ENCODE measurements at regions not wholly inside any gene's neighbourhood (a gene's known extent, or its start where the extent isn't known, plus 50 kb on each side); places are given as distances from the start of the nearest gene placed in this dataset.

DNA sequence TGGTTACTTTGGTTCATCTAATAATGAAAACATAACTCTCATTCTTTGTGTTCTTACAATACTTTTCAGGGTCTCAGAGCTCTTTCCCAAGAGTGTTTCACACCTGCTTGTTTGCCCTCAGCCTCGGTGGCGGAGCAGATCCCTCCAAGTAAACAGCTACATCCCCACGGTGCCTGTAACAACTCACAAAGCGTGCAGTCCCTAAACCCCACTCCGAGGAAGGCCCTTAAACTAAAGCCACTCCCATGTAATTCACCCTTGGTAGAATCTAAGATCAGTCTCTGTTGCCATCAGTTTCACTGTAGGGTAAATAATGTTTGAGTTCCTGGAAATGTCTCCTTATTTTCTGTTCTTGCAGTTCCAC, 101.1 kb downstream of the TFAP2A start:
- TF ChIP-seq FOXP2 (optimal IDR thresholded peaks at IDR 0.05; ENCODE audit: borderline replicate concordance, extremely low read depth, extremely low read length, insufficient read depth) (no peak), TAF1 (IDR thresholded peaks at IDR 0.05; ENCODE audit: borderline replicate concordance, insufficient read depth, low read length) (no peak), POLR2AphosphoS5 (IDR thresholded peaks at IDR 0.05; ENCODE audit: low read depth, low read length) (no peak), SIN3A (IDR thresholded peaks at IDR 0.05; ENCODE audit: borderline replicate concordance, insufficient read depth, low read length) (no peak)

DNA sequence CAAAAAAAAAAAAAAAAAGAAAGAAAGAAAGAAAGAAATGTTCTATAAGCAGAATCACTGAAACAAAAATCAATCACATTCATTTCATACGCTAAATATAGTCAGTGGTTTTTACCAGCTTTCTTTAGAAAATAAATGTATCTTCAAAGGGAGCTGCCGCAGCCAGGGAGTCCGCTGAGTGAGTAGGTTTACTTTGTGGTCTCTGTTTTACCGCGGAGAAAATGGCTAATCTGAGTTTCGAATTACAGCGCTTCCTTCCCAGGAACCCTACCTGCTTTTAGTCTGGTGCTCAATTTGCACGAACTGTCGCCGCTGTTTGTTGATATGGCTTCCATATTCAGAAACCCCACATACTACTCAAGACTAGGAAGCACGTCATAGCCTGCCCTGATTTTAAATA, 102.4 kb downstream of the TFAP2A start:
- TF ChIP-seq POLR2AphosphoS5 (IDR thresholded peaks at IDR 0.05; ENCODE audit: low read depth, low read length) = no peak

GRCh38 chr6:10310826-10311225, 104.0 kb downstream of the TFAP2A start:
- TF ChIP-seq FOXP2 (optimal IDR thresholded peaks at IDR 0.05; ENCODE audit: borderline replicate concordance, extremely low read depth, extremely low read length, insufficient read depth) = no peak
- no peak for TF ChIP-seq TAF1 (IDR thresholded peaks at IDR 0.05; ENCODE audit: borderline replicate concordance, insufficient read depth, low read length)
- TF ChIP-seq SIN3A (IDR thresholded peaks at IDR 0.05; ENCODE audit: borderline replicate concordance, insufficient read depth, low read length) = no peak
- no peak for TF ChIP-seq POLR2AphosphoS5 (IDR thresholded peaks at IDR 0.05; ENCODE audit: low read depth, low read length)
- TF ChIP-seq, protein P1, sequence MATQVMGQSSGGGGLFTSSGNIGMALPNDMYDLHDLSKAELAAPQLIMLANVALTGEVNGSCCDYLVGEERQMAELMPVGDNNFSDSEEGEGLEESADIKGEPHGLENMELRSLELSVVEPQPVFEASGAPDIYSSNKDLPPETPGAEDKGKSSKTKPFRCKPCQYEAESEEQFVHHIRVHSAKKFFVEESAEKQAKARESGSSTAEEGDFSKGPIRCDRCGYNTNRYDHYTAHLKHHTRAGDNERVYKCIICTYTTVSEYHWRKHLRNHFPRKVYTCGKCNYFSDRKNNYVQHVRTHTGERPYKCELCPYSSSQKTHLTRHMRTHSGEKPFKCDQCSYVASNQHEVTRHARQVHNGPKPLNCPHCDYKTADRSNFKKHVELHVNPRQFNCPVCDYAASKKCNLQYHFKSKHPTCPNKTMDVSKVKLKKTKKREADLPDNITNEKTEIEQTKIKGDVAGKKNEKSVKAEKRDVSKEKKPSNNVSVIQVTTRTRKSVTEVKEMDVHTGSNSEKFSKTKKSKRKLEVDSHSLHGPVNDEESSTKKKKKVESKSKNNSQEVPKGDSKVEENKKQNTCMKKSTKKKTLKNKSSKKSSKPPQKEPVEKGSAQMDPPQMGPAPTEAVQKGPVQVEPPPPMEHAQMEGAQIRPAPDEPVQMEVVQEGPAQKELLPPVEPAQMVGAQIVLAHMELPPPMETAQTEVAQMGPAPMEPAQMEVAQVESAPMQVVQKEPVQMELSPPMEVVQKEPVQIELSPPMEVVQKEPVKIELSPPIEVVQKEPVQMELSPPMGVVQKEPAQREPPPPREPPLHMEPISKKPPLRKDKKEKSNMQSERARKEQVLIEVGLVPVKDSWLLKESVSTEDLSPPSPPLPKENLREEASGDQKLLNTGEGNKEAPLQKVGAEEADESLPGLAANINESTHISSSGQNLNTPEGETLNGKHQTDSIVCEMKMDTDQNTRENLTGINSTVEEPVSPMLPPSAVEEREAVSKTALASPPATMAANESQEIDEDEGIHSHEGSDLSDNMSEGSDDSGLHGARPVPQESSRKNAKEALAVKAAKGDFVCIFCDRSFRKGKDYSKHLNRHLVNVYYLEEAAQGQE (IDR thresholded peaks at IDR 0.05; ENCODE audit: insufficient read depth in 1 of 2, low read depth in 2 of 2, low read length in 2 of 2) = no peak

DNA sequence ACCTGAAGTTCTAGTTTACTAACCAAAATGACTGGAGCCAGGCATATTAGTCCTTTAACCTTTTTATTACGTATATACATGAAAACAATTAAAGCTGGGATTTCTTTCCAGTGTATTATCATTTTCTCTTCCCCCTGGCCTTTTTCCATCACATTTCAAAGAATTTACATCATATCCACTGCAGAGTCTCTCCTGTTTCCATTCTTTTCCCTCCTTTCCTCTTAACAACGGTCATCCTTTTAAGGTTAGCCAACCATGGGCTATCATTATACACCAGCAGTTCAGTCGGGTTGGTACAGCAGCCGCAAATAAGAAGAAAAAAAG, 104.6 kb downstream of the TFAP2A start:
- TF ChIP-seq, protein P1 (IDR thresholded peaks at IDR 0.05; ENCODE audit: insufficient read depth in 1 of 2, low read depth in 2 of 2, low read length in 2 of 2) = no peak
- TF ChIP-seq SIN3A (IDR thresholded peaks at IDR 0.05; ENCODE audit: borderline replicate concordance, insufficient read depth, low read length) (no peak), TAF1 (IDR thresholded peaks at IDR 0.05; ENCODE audit: borderline replicate concordance, insufficient read depth, low read length) (no peak)

- TF ChIP-seq TAF1 (IDR thresholded peaks at IDR 0.05; ENCODE audit: borderline replicate concordance, insufficient read depth, low read length) = no peak
- TF ChIP-seq, protein P1 (IDR thresholded peaks at IDR 0.05; ENCODE audit: insufficient read depth in 1 of 2, low read depth in 2 of 2, low read length in 2 of 2) = no peak
- TF ChIP-seq POLR2AphosphoS5 (IDR thresholded peaks at IDR 0.05; ENCODE audit: low read depth, low read length) = no peak
- no peak for TF ChIP-seq SIN3A (IDR thresholded peaks at IDR 0.05; ENCODE audit: borderline replicate concordance, insufficient read depth, low read length)
- no peak for TF ChIP-seq FOXP2 (optimal IDR thresholded peaks at IDR 0.05; ENCODE audit: borderline replicate concordance, extremely low read depth, extremely low read length, insufficient read depth)
Observed at GRCh38 chr6:10309457-10310329, 105.2 kb downstream of the TFAP2A start.

DNA sequence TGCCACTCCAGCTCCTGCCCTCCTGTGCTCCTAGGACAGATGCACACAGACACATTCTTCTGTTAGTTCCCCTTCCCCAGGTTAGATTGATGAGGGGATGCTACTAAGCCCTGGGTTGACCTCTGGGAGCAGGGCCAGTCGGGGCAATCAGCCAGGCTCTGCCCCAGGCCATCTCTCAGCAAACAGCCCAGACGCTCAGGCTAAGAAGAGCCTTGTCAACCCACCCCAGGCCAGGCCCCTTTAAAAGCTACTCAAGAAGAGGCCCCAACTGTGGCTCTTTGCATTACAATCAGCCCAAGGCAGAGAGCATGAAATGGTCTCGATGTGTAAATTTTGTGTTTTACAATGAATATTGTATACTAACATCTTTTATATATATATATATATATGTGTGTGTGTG, 107.4 kb downstream of the TFAP2A start:
- TF ChIP-seq FOXP2 (optimal IDR thresholded peaks at IDR 0.05; ENCODE audit: borderline replicate concordance, extremely low read depth, extremely low read length, insufficient read depth) = no peak
- TF ChIP-seq POLR2AphosphoS5 (IDR thresholded peaks at IDR 0.05; ENCODE audit: low read depth, low read length) = no peak
- TF ChIP-seq, protein P1 (IDR thresholded peaks at IDR 0.05; ENCODE audit: insufficient read depth in 1 of 2, low read depth in 2 of 2, low read length in 2 of 2) = no peak
- no peak for TF ChIP-seq SIN3A (IDR thresholded peaks at IDR 0.05; ENCODE audit: borderline replicate concordance, insufficient read depth, low read length)
- no peak for TF ChIP-seq TAF1 (IDR thresholded peaks at IDR 0.05; ENCODE audit: borderline replicate concordance, insufficient read depth, low read length)

Measured in PFSK-1 (cell line).